HepG2 (cell line): ENCODE measurements at regions not wholly inside any gene's neighbourhood (a gene's known extent, or its start where the extent isn't known, plus 50 kb on each side); places are given as distances from the start of the nearest gene placed in this dataset.

Source experiments
- CBX5 ChIP-seq: sonication (generic); formaldehyde crosslinking; IDR thresholded peaks from 2 replicates; pipeline ENCODE4 v1.4.0; 2020; ENCODE audit warnings: missing genetic modification reagents, borderline replicate concordance
- HNRNPH1 ChIP-seq: fragments of 200-400 bp; formaldehyde crosslinking; optimal IDR thresholded peaks from 2 replicates; pipeline ENCODE3; 2017; ENCODE audit warnings: mild to moderate bottlenecking, low read depth, low read length
- MAFK ChIP-seq, 2 experiments: IDR thresholded peaks in 1 of 2; conservative IDR thresholded peaks in 1 of 2; 2 replicates each; pipeline ENCODE4 v1.6.1; 2011; ENCODE audit warnings: improper control_type of control experiment in 2 of 2, low read length in 2 of 2
- MBNL3 ChIP-seq: fragments of 250-450 bp; sonication (Bioruptor Pico); conservative IDR thresholded peaks from 2 replicates; pipeline ENCODE4 v1.8.0; 2022; ENCODE audit warnings: mild to moderate bottlenecking, inconsistent platforms
- PRDM4 ChIP-seq: sonication (generic); formaldehyde crosslinking; IDR thresholded peaks from 2 replicates; pipeline ENCODE4 v1.9.0; 2021; ENCODE audit warnings: missing genetic modification reagents, borderline replicate concordance
- SMYD3 ChIP-seq: sonication (generic); formaldehyde crosslinking; IDR thresholded peaks from 2 replicates; pipeline ENCODE4 v1.8.1; 2023; ENCODE audit warnings: mild to moderate bottlenecking, missing genetic modification reagents
- ZC3H4 ChIP-seq: sonication (generic); formaldehyde crosslinking; IDR thresholded peaks from 2 replicates; pipeline ENCODE4 v1.4.0; 2020; ENCODE audit warnings: missing genetic modification reagents, borderline replicate concordance
- ZNF121 ChIP-seq: sonication (generic); formaldehyde crosslinking; IDR thresholded peaks from 2 replicates; pipeline ENCODE4 v1.5.0; 2020; ENCODE audit warnings: mild to moderate bottlenecking, missing genetic modification reagents
- ZNF569 ChIP-seq: sonication (generic); formaldehyde crosslinking; IDR thresholded peaks from 2 replicates; pipeline ENCODE4 v1.5.0; 2020; ENCODE audit warnings: mild to moderate bottlenecking, missing genetic modification reagents, moderate library complexity, borderline replicate concordance

GRCh38 chr4:189162888-189163287 is 777.8 kb upstream of the FRG1 start:
- no peak for TF ChIP-seq ZNF569
- no peak for TF ChIP-seq HNRNPH1
- TF ChIP-seq MBNL3 (CRISPR knock-in tag): no peak
- no peak for TF ChIP-seq PRDM4 (CRISPR knock-in tag)
- TF ChIP-seq ZC3H4 (CRISPR knock-in tag): no peak
- no peak for TF ChIP-seq MAFK (conservative IDR thresholded peaks at IDR 0.05 in 1 of 2, IDR thresholded peaks at IDR 0.05 in 1 of 2; ENCODE audit: low read length in 2 of 2)
- no peak for TF ChIP-seq CBX5 (CRISPR knock-in tag)
- TF ChIP-seq SMYD3 (CRISPR knock-in tag): no peak
- no peak for TF ChIP-seq ZNF121 (CRISPR knock-in tag)
